K562 (cell line): ENCODE measurements at regions not wholly inside any gene's neighbourhood (a gene's known extent, or its start where the extent isn't known, plus 50 kb on each side); places are given as distances from the start of the nearest gene placed in this dataset.

Experiments
- CBX1 ChIP-seq: sonication (generic); IDR thresholded peaks from 2 replicates; pipeline ENCODE4 v1.6.1; 2016; ENCODE audit warnings: antibody characterized with exemption, low read depth, mild to moderate bottlenecking
- HDAC8 ChIP-seq: fragments of 450-650 bp; IDR thresholded peaks from 2 replicates; pipeline ENCODE4 v1.6.1; 2016; ENCODE audit warnings: mild to moderate bottlenecking, missing genetic modification characterization, moderate library complexity, missing compliant biosample characterization
- HLTF ChIP-seq: fragments of 450-650 bp; IDR thresholded peaks from 2 replicates; pipeline ENCODE4 v1.6.1; 2016
- HOXB6 ChIP-seq: fragments of 250-450 bp; sonication (Bioruptor Pico); IDR thresholded peaks from 2 replicates; pipeline ENCODE4 v1.5.1; 2022; ENCODE audit warnings: mild to moderate bottlenecking, borderline replicate concordance
- LARP7 ChIP-seq: fragments of 450-650 bp; IDR thresholded peaks from 2 replicates; pipeline ENCODE4 v1.6.1; 2016
- MED1 ChIP-seq: sonication (generic); formaldehyde crosslinking; IDR thresholded peaks from 2 replicates; pipeline ENCODE4 v1.8.1; 2023; ENCODE audit warnings: missing genetic modification reagents, borderline replicate concordance
- MEIS2 ChIP-seq: fragments of 450-650 bp; IDR thresholded peaks from 2 replicates; pipeline ENCODE4 v1.6.1; 2014; ENCODE audit warnings: mild to moderate bottlenecking; ENCODE audit not compliant: partially characterized antibody
- PML ChIP-seq: IDR thresholded peaks from 2 replicates; pipeline ENCODE4 v1.6.1; 2012; ENCODE audit warnings: low read length, inconsistent platforms
- SP1 ChIP-seq: sonication (generic); formaldehyde crosslinking; IDR thresholded peaks from 2 replicates; pipeline ENCODE4 v1.8.1; 2022; ENCODE audit warnings: mild to moderate bottlenecking, missing genetic modification reagents
- TAF15 ChIP-seq: fragments of 200-400 bp; formaldehyde crosslinking; IDR thresholded peaks from 2 replicates; pipeline ENCODE4 v1.6.1; 2017; ENCODE audit warnings: mild to moderate bottlenecking, low read depth, low read length, moderate library complexity
- YY1 ChIP-seq, 3 experiments: IDR thresholded peaks; 2 replicates each; pipeline ENCODE4 v1.6.1; 2011; ENCODE audit warnings: low read length in 2 of 3, mild to moderate bottlenecking in 2 of 3, moderate library complexity in 2 of 3, borderline replicate concordance in 1 of 3, control low read depth in 1 of 3, low read depth in 1 of 3; ENCODE audit not compliant: insufficient read depth in 3 of 3, insufficient replicate concordance in 2 of 3, control insufficient read depth in 1 of 3, insufficient read length in 1 of 3; ENCODE audit errors: extremely low read depth in 1 of 3
- ZBED1 ChIP-seq: IDR thresholded peaks from 2 replicates; pipeline ENCODE4 v1.6.1; 2014
- ZFX ChIP-seq: sonication (generic); formaldehyde crosslinking; IDR thresholded peaks from 2 replicates; pipeline ENCODE4 v1.8.0; 2022; ENCODE audit warnings: mild to moderate bottlenecking, missing genetic modification reagents, moderate library complexity
- ZNF217 ChIP-seq: sonication (generic); formaldehyde crosslinking; IDR thresholded peaks from 2 replicates; pipeline ENCODE4 v1.8.0; 2022; ENCODE audit warnings: mild to moderate bottlenecking, missing genetic modification reagents
- ZNF282 ChIP-seq: sonication (generic); formaldehyde crosslinking; IDR thresholded peaks from 2 replicates; pipeline ENCODE4 v1.8.1; 2023; ENCODE audit warnings: missing genetic modification reagents
- ZNF75A ChIP-seq: fragments of 450-650 bp; formaldehyde crosslinking; IDR thresholded peaks from 2 replicates; pipeline ENCODE4 v1.4.0; 2020; ENCODE audit warnings: mild to moderate bottlenecking
- TF ChIP-seq, protein P1 (sequence below), 3 experiments: fragments of 200-800 bp in 1 of 3; sonication (Bioruptor generic) in 1 of 3; sonication (generic) in 1 of 3; formaldehyde crosslinking in 1 of 3; IDR thresholded peaks; 2 replicates each; pipeline versions ENCODE4 v1.6.1 to v1.8.0; 2016 to 2022; ENCODE audit warnings: mild to moderate bottlenecking in 2 of 3, missing compliant biosample characterization in 2 of 3, missing genetic modification characterization in 2 of 3, missing genetic modification reagents in 1 of 3
- TF ChIP-seq, protein P2 (sequence below): fragments of 450-650 bp; IDR thresholded peaks from 2 replicates; pipeline ENCODE4 v1.6.1; 2016; ENCODE audit warnings: low read depth, mild to moderate bottlenecking, moderate library complexity
- TF ChIP-seq, protein P3 (sequence below): fragments of 250-450 bp; sonication (Bioruptor Pico); IDR thresholded peaks from 2 replicates; pipeline ENCODE4 v1.4.0; 2020; ENCODE audit warnings: borderline replicate concordance
- TF ChIP-seq, protein P4 (sequence below): fragments of 250-450 bp; sonication (Bioruptor Pico); IDR thresholded peaks from 2 replicates; pipeline ENCODE4 v1.4.0; 2020
- TF ChIP-seq, protein P5 (sequence below): fragments of 450-650 bp; IDR thresholded peaks from one replicate; pipeline ENCODE4 v1.6.1; 2018; ENCODE audit warnings: mild to moderate bottlenecking, moderate library complexity; ENCODE audit not compliant: partially characterized antibody
- TF ChIP-seq, protein P6 (sequence below): fragments of 450-650 bp; IDR thresholded peaks from 2 replicates; pipeline ENCODE4 v1.6.1; 2016; ENCODE audit warnings: missing biosample characterization, missing genetic modification characterization

DNA sequence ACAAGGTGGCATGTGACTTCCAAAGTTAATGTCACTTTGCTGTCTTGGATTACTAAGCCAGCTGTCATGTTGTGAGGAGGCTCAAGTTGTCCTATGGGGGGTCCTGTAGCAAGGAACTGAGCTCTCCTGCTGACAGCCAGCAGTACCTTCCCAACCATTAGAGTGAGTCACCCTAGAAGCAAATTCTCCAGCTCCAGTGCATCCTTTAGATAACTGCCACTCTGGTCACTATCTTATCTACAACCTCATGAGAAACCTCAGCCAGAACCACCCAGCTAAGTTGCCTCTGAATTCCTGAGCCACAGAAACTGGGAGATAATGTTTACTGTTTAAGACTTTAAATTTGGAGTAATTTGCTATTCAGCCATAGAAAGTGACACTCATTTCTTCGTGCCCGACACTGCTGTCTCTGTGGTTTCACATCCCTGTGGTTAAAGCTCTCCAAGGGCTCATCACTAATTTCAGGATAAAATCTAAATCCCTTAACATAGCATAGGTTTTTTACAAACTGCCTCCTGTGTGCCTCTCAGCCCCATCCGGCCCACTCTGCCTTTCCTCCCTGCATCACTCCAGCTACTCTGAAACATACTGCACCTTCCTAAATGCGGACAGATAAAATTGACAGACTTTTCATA, 83.5 kb downstream of the PRR15 start (continued):
- TF ChIP-seq TAF15, result no peak
- peak; percentile 65 for TF ChIP-seq MEIS2
- no peak for TF ChIP-seq ZNF217 (CRISPR knock-in tag)
- TF ChIP-seq, protein P1, sequence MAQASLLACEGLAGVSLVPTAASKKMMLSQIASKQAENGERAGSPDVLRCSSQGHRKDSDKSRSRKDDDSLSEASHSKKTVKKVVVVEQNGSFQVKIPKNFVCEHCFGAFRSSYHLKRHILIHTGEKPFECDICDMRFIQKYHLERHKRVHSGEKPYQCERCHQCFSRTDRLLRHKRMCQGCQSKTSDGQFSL (CRISPR knock-in tag; IDR thresholded peaks at IDR 0.05), result no peak
- TF ChIP-seq, protein P1 (tag; IDR thresholded peaks at IDR 0.05), result no peak
- peak; percentile 41; the same call in 1 of the 2 replicates for TF ChIP-seq SP1 (CRISPR knock-in tag)
- TF ChIP-seq ZFX (CRISPR knock-in tag), result no peak
- TF ChIP-seq, protein P2, sequence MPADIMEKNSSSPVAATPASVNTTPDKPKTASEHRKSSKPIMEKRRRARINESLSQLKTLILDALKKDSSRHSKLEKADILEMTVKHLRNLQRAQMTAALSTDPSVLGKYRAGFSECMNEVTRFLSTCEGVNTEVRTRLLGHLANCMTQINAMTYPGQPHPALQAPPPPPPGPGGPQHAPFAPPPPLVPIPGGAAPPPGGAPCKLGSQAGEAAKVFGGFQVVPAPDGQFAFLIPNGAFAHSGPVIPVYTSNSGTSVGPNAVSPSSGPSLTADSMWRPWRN, result no peak; the same call in 1 of the 2 replicates
- TF ChIP-seq CBX1, result no peak
- TF ChIP-seq, protein P3, sequence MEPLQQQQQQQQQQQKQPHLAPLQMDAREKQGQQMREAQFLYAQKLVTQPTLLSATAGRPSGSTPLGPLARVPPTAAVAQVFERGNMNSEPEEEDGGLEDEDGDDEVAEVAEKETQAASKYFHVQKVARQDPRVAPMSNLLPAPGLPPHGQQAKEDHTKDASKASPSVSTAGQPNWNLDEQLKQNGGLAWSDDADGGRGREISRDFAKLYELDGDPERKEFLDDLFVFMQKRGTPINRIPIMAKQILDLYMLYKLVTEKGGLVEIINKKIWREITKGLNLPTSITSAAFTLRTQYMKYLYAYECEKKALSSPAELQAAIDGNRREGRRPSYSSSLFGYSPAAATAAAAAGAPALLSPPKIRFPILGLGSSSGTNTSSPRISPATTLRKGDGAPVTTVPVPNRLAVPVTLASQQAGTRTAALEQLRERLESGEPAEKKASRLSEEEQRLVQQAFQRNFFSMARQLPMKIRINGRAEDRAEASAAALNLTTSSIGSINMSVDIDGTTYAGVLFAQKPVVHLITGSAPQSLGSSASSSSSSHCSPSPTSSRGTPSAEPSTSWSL (CRISPR knock-in tag), result no peak
- TF ChIP-seq, protein P4, sequence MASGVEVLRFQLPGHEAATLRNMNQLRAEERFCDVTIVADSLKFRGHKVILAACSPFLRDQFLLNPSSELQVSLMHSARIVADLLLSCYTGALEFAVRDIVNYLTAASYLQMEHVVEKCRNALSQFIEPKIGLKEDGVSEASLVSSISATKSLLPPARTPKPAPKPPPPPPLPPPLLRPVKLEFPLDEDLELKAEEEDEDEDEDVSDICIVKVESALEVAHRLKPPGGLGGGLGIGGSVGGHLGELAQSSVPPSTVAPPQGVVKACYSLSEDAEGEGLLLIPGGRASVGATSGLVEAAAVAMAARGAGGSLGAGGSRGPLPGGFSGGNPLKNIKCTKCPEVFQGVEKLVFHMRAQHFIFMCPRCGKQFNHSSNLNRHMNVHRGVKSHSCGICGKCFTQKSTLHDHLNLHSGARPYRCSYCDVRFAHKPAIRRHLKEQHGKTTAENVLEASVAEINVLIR (CRISPR knock-in tag), result no peak
- TF ChIP-seq, protein P5, sequence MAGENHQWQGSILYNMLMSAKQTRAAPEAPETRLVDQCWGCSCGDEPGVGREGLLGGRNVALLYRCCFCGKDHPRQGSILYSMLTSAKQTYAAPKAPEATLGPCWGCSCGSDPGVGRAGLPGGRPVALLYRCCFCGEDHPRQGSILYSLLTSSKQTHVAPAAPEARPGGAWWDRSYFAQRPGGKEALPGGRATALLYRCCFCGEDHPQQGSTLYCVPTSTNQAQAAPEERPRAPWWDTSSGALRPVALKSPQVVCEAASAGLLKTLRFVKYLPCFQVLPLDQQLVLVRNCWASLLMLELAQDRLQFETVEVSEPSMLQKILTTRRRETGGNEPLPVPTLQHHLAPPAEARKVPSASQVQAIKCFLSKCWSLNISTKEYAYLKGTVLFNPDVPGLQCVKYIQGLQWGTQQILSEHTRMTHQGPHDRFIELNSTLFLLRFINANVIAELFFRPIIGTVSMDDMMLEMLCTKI, result no peak
- no peak for TF ChIP-seq MED1 (CRISPR knock-in tag)
- no peak for TF ChIP-seq ZBED1
- TF ChIP-seq ZNF75A (CRISPR knock-in tag), result no peak
- TF ChIP-seq HOXB6 (CRISPR knock-in tag), result no peak
- TF ChIP-seq, protein P6, sequence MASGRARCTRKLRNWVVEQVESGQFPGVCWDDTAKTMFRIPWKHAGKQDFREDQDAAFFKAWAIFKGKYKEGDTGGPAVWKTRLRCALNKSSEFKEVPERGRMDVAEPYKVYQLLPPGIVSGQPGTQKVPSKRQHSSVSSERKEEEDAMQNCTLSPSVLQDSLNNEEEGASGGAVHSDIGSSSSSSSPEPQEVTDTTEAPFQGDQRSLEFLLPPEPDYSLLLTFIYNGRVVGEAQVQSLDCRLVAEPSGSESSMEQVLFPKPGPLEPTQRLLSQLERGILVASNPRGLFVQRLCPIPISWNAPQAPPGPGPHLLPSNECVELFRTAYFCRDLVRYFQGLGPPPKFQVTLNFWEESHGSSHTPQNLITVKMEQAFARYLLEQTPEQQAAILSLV (tag), result no peak
- TF ChIP-seq PML, result peak; percentile 75
- TF ChIP-seq HLTF, result no peak
- TF ChIP-seq YY1 (IDR thresholded peaks at IDR 0.05; ENCODE audit: borderline replicate concordance in 1 of 3, control insufficient read depth in 1 of 3, extremely low read depth in 1 of 3, insufficient read depth in 3 of 3, insufficient read length in 1 of 3, insufficient replicate concordance in 2 of 3, low read depth in 1 of 3, low read length in 2 of 3), result no peak
- TF ChIP-seq HDAC8 (tag), result no peak
- no peak for TF ChIP-seq LARP7
- no peak for TF ChIP-seq ZNF282 (CRISPR knock-in tag)
